CD4-positive, alpha-beta T cell treated with Interleukin-17A for 1 hour (primary cell): ENCODE measurements at regions not wholly inside any gene's neighbourhood (a gene's known extent, or its start where the extent isn't known, plus 50 kb on each side); places are given as distances from the start of the nearest gene placed in this dataset.

Source experiments
- DNase-seq: peaks from one replicate; pipeline ENCODE4 v3.0.0-alpha.2; 2020

DNA sequence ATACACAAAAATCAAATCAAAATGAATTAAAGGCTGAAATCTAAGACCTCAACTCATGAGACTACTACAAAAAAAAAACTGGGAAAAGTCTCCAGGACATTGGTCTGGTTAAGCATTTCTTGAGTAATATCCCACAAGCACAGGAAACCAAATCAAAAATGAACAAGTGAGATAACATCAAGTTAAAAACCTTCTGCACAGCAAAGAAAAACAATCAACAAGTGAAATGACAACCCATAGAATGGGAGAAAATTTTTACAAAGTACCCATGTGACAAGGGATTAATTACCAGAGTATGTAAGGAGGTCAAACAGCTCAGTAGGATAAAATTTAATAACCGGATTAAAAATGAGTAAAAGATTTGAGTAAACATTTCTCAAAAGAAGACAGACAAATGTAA is 338.7 kb downstream of the SLC16A7 start:
- no peak for DNase-seq

DNA sequence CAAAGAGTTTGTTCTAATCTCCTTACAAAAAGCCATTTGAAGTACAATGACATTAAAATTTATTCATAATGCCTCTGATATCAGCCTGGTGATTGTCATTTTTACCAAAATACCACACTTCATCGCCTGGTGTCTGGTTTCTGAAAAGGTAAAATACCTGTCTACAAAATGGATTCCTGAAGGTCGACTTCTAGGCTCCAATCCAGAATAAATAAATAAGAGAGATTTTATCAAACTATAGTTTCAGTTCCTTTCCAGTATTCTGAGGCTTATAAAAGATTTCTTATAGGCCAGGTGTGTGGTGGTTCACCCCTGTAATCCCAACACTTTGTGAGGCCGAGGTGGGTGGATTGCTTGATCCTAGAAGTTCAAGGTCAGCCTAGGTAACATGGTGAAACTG is 340.7 kb downstream of the SLC16A7 start:
- no peak for DNase-seq

DNA sequence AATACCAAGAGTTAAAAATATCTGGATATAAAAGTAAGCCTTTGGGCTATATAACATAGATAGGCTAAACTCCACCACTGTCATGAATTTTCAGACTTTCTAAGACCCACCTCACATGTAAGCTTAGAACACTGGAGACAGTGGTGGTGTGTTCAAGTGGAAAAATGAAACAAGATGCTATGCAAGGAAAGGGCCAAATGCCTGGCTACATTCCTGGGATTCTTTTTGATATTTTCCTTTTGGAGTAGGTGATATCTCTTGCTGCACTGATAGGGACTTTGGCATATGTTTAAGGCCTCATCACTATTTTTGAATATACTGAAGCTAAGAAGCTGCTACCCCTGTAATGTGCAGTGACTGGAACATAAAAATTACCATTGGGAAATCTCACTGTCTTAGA is 341.3 kb downstream of the SLC16A7 start:
- DNase-seq: no peak

DNA sequence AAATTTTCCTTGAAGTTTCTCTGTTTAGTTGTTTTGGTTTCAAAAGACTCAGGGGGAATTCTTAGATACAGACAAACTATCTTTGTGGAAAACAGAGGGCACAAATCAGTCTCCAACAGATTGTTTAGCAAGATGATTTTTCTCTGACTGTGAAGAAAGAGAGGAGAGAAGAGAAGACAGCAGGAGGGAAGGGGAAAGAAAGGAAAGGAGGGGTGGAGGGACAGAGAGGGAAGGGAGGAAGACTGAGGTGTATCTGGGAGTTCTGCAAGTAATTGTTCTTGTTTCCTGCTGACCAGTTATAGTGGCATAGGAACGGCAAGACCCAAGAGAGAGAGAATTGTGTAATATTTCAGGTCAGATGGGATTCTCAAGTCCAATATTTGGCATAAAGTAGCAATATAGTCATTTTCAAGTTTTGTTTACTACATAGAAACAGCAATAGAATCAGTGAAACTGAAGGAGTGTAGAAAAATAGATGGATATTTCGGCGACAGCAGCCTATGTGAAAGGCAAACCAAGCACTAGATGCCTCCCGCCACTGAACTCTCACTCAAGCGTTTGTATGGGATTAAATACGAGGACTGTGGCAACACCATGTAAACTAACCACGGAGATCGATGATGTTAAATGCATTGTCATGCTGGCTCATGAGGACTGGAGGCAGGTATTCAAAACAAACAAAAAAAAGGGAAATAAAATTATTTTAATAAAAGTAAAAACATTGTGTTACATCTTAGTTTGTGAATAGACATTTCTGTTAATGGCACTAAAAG is 342.5 kb downstream of the SLC16A7 start:
- no peak for DNase-seq

DNA sequence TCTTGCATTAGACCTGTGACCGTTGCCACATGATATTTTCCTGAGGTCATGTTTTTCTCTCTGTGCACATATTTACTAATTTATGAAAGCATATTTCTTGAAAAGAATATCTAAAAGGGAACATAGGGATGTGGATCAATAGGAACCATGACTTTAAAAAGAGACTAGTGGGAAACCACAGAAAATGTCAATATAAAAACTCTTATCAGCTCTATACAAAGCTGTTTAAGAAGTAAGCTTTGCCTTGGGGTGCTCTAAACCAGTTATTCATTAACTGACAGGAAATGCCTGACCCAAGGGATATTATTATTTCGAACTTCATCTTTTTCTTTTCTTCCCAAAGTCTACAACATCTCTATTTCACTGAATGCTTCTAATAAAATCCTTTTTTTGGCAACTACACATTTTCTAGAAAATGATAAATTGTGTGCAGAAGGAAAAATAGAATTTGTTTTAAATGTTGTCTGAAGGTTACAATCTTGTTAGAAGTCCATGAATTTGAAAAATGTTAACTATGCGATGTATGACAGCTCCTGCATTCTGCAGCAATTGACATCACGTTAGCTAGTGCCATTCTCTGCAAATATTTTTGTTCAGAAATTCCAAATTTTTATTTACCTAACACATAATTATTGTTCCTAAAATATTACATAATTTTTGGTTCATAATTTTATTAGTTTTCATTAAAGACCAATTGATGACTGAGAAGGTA is 345.0 kb downstream of the SLC16A7 start:
- DNase-seq: no peak

DNA sequence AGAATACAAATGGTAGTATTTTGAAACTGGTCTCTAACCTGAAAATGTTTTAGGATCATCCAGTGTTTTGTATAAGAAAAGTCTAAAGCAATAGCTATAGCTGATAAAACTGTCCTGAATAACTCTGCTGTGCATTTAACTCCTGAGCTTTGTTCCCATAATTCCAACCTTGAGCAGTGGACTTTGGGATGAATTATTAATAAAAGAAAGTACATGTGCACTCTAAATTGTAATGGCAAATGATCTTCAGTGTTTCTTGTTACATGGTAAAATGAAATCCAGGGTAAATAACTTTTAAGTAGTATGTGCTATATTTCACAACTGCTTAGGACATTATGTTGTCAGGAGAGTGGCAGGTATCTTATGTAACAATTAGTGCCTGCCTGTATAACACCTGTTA is 345.6 kb downstream of the SLC16A7 start:
- DNase-seq: no peak

DNA sequence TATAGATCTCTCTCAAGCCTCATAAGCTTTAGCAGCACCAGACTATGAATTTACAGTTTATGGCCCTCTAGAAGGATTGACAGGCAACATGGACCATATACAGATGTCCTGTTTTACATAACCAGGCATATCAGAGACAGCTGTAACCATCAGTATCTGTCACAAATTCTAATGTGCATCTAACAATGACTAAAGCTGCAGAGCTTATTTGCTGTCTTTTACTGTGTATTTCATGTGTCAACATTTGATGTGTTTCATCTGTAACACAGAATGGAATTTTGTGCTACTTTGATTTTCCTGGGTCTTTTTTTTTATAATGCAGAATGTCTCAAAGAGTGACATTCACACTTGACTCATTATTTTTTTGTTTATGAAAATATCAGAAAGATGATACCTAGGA is 348.3 kb downstream of the SLC16A7 start:
- DNase-seq: no peak

DNA sequence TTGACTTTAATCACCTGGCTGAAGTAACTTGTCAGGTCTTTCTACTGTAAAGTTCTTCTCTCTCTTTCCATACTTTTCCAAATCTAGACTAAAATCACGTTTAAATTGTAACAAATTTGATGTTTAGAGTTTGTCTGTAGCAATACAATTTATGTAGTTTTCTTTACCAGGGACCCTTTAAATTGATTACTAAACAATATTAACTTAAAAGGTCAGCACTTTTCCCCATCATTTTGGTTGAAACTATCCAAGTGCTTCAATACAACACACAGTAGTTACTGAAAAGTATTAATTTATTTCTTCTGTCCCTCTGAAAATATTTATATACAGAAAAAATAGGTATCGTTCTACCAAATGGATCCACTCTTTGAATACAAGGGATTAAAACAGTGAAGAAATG is 350.8 kb downstream of the SLC16A7 start:
- no peak for DNase-seq

DNA sequence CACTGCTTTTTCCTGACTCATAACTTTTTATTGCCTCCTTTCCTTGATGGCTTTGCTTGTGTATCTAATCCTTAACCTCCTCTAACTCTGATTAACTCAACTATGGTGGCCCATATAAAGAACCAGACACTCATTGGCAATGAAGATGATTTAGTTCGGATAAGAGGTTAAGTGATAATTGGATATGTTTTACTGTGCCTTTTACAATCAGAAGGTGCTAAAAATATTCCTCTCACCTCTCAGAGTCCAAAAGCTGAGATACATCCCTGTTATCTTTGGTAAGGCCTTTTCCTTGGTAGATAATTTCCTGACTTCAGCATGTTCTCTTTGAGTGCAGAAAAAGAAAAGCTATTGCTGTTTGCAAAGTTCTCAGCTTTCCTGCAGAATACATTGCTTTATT is 367.7 kb downstream of the SLC16A7 start:
- DNase-seq: no peak

DNA sequence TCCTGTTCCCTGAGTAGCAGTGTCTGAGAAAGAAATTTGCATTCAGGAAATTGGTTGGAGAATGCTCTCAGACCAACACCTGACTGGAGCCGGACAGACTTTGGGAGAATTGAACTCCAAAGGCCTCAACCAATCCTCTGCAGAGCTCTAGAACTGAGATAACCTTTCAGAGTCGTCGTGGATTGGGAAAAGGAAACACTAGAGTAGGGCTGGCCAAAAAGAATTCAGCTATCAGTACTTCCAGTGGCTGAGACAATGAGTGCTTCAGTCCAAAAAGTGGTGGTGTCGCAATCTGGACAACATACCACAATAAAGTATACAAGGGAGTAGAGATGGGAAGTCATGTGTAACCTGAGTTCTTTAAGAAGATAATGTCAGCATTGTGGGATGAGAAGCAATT is 377.1 kb downstream of the SLC16A7 start:
- DNase-seq: no peak

DNA sequence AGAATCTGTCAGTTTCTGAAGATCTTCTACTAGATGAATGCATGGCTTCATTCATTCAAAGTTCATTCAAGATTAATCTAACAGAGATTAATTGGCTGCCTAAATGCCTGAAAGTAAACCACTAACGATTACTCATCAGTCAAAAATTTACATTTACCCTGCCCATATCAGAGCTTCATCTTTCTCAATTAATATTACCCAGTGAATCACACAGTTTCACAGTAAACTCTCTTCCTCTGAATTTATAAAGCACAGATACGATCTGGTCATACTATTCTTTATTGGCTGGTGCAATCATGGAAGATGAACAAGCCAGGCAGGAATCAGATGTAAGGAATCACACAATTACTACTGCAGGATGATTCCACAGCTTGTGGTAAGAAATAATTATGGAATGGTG is 377.7 kb downstream of the SLC16A7 start:
- no peak for DNase-seq

DNA sequence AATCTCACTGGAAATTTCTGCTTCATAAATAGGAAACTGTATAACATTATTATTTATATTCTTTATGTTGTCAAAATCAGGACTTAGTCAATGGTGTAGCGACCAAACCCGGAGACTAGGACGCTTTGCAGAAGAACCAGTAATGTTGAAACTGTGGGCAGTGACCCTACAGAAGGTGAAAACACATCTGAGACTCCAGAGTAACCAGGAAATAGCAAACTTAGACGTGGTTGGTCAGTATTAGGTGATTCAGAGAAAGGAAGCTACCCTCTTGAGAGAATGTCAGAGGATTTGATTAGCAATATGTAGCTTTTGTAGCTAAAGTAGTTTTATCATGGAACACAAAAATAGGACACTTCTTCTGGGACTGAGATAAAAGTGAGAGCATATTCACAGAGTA is 381.9 kb downstream of the SLC16A7 start:
- no peak for DNase-seq

DNA sequence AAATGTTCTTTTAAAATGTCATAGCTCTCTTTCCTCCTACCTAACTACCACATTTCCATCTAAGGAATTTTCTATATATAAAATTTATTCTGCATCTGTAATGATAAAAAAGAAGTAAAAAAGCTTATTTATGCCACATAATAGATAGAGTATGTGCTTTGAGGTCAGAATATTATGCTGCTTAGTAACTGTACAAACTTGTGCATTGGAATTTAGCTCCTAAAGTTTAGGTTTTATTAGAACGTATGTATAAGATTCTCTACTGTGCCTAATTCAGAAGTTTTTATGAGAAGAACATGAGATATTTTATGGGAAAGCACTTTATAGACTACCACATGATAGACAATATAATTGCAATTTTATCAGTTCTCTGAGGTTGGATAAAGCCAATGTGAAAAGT is 384.6 kb downstream of the SLC16A7 start:
- no peak for DNase-seq

DNA sequence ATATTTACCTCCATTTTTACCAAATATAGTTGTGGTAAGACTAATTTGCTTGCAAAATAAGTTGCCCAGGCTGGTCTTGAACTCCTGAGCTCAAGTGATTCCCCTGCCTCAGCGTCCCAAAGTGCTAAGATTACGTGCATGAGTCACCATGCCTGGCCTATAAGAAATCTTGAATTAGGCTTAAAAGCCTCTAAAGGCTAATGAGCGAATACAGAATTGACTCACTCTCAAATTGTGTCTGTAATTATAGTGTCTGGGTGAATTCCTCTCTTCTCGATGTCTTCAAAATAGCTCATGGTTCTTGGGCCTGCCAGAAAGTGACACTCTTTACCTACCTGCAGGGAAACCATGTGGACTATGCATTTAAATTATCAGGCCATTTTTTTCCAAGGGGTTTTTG is 403.5 kb downstream of the SLC16A7 start:
- no peak for DNase-seq

DNA sequence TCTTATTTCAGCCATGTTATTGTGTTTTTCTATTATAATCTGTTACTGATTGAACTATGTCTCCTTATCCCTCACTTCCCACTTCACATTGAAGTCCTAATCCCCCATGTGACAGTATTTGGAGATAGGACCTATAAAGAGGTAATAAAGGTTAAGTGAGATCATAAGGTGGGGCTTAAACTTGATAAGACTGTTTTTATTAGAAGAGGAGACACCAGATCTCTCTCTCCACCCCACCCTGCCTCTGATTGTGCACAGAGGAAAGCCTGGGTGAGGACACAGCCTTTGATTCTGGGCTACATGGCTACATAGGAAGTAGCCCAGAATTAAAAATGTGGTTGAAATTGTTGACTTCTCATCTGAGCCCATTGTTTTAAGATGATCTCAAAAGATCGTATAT is 414.7 kb downstream of the SLC16A7 start:
- no peak for DNase-seq

DNA sequence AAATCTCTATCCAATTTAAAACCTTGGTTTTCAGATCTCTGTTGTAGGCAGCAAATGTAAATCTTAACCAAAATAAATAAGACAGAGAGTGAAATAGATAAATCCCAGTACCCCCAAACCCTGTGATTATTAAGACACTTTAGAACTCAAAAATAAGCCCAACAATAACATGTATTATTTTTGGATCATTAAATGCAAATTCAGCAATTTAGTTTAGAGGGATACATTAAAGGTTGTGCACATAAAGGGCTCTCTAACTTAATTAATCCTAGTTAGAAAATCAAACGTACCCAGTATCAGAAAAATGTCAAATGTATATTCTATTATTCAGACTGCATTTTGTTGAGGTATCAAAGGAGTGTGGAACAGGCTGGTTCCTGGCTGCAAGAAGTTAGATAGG is 416.8 kb downstream of the SLC16A7 start:
- no peak for DNase-seq

DNA sequence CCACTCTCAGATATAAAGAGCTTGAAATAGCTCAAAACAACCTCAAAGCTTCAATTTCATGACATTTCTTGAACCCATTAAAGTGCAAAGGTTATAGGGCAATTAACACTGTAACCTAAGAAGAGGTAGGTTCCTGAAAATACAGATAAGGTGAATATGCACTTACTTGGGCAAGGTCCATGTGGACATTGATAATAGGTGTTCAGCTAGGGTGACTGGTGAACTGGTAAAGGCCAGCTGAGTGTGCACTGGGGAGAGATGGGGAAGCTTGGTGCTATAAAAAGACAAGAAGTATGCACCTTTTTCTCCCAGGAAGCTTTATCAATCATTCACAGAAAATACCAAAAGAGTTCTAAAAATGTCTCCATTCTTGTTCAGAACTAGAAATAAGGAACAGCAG is 418.6 kb downstream of the SLC16A7 start:
- DNase-seq: no peak

DNA sequence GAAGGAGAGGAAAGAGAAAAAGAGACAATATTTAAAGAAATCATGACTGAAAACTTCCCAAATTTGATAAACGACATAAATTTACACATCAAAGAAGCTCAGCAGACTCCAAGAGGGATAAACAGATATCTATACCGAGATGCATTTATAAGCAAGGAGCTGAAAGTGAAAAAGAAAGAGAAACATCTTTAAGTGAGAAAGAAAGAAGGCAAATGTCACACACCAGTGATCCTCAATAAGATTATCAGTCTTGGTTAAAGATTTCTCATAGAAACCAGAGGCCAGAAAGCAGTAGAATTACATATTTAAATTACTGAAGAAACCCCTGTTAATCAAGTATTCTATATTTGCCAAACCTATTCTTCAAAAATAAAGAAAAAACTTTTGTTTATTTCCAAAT is 424.2 kb downstream of the SLC16A7 start:
- no peak for DNase-seq

DNA sequence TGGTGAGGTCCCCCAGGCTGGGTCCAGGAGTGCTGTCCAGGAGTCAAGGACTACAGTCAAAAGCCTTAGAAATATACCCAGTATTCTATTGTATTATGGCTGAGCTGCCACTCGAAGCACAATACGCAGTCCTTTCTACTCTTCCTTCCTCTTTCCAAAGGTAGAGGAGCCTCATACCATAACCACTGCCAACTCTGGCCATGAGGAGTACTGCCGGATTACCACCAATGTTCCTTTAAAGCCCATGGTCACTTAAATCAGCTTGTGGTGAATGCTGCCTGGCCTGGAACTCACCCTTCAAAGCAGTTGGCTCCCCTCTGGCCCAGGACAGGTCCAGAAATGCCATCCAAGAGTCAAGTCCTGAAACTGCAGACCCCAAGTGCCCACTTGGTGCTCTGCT is 425.4 kb downstream of the SLC16A7 start:
- DNase-seq: no peak

DNA sequence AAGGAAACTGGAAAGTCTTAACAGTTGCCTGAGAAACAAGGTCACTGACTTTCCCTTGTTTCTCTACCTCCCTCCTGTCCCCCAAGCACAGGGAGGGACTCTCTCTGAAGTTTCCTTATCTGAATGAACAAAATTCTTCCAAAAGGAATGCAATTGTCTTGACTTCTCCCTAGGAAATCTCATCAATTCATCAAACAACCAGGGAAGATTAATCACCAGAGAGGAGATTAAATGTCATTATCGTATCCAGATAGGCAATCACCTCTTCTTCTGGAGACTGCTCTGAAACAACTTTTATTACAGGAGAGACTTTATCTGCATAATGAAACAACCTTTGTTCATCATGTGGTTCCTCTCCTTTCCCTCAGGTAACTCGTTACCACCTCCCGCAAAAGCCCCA is 431.4 kb downstream of the SLC16A7 start:
- no peak for DNase-seq

DNA sequence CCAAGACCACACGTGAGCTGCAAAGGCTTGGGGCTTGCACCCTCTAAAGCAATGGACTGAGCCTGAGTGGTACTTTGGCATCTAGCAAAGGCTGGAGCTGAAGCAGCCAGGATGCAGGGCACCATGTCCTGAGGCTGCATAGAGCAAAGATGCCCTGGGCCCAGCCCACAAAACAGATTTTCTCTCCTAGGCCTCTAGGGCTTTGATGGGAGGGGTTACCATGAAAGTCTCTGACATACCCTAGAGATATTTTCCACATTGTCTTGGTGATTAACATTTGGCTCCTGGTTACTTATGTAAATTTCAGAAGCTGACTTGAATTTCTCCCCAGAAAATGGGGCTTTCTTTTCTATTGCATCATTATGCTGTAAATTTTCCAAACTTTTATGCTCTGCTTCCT is 438.3 kb downstream of the SLC16A7 start:
- DNase-seq: no peak

DNA sequence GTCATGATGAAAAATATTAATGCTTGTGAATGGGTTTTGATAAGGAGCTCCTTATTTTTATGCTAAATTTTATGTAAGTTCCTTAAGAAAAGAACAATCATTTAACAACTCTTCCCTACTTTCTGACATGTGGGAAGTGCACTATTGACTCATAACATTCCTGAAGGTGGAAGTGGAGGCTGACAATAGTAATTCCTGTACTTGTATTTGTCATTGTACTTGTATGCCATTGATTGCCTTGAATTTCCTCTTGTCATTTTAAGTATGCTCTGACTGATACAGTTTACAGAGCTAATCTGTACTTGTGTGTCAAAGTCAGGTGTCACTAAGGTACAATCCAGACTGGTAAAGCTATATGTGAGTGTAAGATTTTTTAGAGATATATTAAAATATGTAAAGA is 440.0 kb downstream of the SLC16A7 start:
- no peak for DNase-seq

DNA sequence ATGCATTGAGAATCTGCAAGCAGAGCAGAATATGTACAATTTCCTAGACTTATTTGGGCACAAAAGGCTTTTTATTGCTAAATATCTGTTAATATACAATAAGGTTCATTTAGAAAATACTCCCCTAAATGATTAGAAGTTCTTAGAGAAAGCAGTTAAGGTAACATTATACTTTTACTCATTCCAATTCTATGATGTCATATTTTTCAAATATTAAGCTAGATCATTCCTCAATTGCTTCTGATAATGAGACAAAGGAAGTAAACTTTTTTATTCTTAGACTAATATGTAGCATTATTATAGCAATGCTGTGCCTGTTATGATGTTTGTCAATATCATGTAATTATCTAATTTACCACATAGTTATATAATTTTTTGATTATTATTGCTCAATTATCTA is 447.0 kb downstream of the SLC16A7 start:
- DNase-seq: no peak

DNA sequence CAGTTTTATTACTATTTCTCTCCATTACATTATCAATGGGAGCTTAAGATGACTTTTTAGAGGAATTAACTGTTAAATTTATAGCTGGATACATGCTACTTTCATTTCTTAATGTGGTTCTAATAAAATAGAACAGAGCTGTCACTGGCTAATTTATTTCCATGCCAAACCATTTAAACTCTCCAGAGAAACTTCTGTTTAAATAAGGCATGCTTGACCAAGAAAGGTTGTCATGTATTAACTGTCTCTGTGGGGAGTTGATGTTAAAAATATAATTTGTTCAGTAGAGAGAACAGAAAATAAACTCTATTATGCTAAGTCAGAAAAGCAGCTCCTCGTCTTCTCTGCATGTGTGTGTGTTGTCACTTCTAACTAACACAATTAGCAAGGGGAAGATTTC is 447.4 kb downstream of the SLC16A7 start:
- DNase-seq: no peak

DNA sequence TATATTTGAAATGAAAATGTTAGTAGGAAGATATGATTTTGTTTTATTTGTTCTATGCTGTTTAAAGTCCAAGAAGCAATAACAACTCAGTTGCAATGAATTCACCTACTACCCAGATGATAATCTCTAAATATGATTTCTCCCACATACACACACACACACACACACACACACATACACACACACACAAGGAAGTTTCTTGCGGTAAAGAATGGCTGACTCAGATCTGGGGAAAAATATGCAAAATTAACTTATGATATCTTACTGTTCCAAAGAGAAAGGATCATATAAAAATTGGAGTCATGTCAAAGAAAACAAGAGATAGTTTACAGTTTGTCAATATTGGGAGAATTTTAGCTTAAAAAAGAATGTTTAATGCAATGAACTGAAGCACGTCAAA is 456.7 kb downstream of the SLC16A7 start:
- DNase-seq: no peak
